ENCODE measurements at regions not wholly inside any gene's neighbourhood (a gene's known extent, or its start where the extent isn't known, plus 50 kb on each side); places are given as distances from the start of the nearest gene placed in this dataset.

DNA sequence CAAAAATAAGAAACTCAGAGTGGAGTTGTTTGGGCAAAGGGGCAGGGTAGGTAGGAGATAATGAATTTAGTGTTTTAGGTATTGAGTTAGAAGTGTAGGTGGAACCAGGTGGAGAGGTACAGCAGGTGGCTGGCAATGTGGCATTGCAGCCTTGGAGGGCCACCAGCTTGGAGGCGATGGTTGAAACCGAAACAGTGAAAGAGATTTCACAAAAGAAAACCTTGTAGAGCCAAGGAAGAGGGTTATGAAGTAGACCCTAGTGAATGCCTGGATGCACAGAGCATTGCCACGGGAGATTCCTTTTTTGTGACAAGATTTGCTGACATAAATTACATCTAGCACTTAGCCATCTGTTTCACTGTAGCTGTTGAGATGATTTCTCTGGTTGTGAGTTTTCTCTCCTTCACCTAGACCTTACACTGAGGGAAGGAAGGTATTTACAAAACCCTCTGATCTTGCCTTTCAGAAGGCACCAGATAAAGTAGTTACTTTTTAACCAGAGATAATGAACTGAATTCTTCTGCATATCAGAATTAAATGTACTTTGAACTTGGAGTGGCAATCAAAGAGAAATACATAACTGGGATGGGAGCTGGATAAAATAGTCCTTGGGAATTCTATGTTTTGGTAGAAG, 104.1 kb upstream of the CASK start:
- TF ChIP-seq, protein P1, sequence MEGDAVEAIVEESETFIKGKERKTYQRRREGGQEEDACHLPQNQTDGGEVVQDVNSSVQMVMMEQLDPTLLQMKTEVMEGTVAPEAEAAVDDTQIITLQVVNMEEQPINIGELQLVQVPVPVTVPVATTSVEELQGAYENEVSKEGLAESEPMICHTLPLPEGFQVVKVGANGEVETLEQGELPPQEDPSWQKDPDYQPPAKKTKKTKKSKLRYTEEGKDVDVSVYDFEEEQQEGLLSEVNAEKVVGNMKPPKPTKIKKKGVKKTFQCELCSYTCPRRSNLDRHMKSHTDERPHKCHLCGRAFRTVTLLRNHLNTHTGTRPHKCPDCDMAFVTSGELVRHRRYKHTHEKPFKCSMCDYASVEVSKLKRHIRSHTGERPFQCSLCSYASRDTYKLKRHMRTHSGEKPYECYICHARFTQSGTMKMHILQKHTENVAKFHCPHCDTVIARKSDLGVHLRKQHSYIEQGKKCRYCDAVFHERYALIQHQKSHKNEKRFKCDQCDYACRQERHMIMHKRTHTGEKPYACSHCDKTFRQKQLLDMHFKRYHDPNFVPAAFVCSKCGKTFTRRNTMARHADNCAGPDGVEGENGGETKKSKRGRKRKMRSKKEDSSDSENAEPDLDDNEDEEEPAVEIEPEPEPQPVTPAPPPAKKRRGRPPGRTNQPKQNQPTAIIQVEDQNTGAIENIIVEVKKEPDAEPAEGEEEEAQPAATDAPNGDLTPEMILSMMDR (IDR thresholded peaks at IDR 0.05; ENCODE audit: low read depth, low read length, missing control alignments), result no peak
- no peak for DNase-seq (ENCODE audit: extremely low read depth, low read depth)
- no peak overlapping the region for H3K4me3 ChIP-seq (replicated peaks; ENCODE audit: low read depth, low read length)

DNA sequence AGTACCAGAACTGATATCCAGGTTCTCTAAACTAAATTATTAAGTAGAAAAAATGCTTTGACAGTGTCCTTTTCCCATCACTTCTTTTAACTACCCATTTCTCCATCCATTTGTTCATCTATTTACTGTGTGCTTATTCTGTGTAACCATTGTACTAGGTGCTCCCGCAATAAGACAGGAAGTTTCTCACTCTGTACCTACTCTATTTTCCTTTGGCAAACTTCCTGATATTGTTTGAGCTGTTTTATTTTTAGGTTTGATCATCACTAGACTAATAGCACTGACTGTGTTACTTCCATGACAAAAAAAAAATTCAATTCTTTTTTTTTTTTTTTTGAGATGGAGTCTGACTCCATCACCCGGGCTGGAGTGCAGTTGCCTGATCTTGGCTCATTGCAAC, 102.5 kb upstream of the CASK start:
- TF ChIP-seq, protein P1 (IDR thresholded peaks at IDR 0.05; ENCODE audit: low read depth, low read length, missing control alignments), result no peak
- H3K4me3 ChIP-seq (replicated peaks; ENCODE audit: low read depth, low read length), result no peak overlapping the region

DNA sequence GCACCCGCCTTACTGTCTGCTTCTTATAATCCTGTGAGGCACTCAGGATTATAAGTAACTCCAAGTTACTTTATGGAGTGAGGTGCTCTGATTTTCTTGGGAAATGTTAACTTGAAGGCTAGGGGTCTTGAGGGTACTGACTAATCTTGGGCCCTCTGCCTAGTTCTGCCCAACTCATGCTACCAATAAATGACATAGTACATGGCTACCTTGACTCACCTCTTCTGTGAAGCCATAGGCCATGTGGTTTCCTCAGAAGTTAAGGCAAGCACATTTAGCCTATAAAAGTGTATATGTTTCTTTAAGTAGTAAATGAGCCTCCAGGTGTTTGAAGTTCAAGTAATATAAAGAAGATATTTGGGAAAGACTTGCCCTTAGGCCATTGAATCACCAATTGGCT, 99.8 kb upstream of the CASK start:
- DNase-seq (ENCODE audit: extremely low read depth, low read depth), result no peak
- H3K4me3 ChIP-seq (replicated peaks; ENCODE audit: low read depth, low read length), result no peak overlapping the region
- TF ChIP-seq, protein P1 (IDR thresholded peaks at IDR 0.05; ENCODE audit: low read depth, low read length, missing control alignments), result no peak

More for the DNA sequence above, 102.5 kb upstream of the CASK start:
- no peak for DNase-seq (ENCODE audit: extremely low read depth, low read depth)

DNA sequence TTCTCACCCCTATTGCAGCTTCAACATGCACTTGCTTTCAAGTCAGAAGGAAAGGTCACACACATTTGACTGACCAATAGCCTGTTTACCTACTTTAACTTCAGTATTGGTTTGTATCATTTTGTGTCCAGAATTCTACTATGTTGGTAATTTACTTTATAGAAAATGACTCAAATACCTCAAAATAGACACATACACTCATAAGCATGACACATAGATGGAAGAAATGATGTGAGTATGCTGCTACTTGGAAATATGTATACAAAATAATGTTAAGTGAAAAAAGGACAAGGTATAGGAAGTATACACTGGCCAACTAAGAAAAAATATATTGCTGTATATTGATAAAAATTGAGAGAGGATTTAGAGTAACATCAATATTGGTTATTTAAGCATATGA, 98.8 kb upstream of the CASK start:
- H3K4me3 ChIP-seq (replicated peaks; ENCODE audit: low read depth, low read length), result no peak overlapping the region
- DNase-seq (ENCODE audit: extremely low read depth, low read depth), result no peak
- TF ChIP-seq, protein P1 (IDR thresholded peaks at IDR 0.05; ENCODE audit: low read depth, low read length, missing control alignments), result no peak

DNA sequence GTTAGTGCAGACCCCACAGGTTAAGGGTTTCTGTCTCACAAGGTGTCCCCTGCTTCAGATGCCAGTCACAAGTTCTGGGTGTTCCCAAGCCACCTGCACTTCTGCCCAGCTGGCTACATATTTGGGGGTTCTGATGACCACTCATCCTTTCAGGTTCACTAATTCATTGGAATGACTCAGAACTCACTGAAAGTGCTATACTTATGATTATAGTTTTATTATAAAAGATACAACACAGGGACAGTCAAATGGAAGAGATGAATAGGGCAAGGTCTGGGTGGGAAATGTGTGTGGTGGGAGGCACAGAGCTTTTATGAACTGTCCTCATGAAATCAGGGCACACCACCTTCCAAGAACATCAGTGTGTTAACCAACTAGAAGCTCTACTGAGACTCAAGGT, 97.7 kb upstream of the CASK start:
- no peak overlapping the region for H3K4me3 ChIP-seq (replicated peaks; ENCODE audit: low read depth, low read length)
- no peak for DNase-seq (ENCODE audit: extremely low read depth, low read depth)
- TF ChIP-seq, protein P1 (IDR thresholded peaks at IDR 0.05; ENCODE audit: low read depth, low read length, missing control alignments), result no peak

DNA sequence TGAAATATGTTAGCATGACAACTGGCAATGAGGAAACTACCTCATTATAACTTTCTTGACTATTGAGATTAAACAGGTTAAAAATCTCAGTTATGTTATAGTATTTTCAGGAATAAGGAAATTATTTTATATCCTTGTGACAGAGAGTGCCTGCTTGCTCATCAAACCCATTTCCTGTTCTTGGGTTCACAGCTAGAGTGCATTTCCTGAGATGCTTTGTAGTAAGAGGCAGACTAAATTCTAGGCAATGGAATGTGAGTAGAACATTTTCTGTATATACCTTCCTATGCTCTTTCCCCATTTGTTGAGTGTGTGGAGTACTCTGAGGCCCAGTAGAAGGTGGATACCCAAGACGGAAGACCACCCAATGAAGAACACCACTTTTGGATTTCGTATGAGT, 96.9 kb upstream of the CASK start:
- no peak overlapping the region for H3K4me3 ChIP-seq (replicated peaks; ENCODE audit: low read depth, low read length)
- DNase-seq (ENCODE audit: extremely low read depth, low read depth), result no peak
- TF ChIP-seq, protein P1 (IDR thresholded peaks at IDR 0.05; ENCODE audit: low read depth, low read length, missing control alignments), result no peak

DNA sequence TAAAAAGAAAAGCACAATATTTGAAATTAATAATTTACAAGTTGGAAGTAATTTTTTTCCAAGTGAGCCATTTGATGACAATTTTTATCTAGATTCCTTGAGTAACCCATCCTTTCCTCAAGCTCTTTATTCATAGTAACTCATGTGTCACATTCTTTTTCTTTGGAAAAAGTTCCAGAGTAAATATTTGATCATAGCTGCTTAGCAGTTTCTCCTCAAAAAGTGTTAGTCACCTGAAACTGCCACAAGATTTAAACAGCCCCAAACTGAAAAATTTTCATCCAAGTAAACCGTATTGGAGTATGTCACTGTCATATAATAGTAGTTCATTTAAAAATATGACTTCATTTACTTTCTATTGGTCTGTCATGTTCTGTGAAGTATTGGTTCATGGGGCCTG, 94.6 kb upstream of the CASK start:
- no peak for DNase-seq (ENCODE audit: extremely low read depth, low read depth)
- H3K4me3 ChIP-seq (replicated peaks; ENCODE audit: low read depth, low read length), result no peak overlapping the region
- TF ChIP-seq, protein P1 (IDR thresholded peaks at IDR 0.05; ENCODE audit: low read depth, low read length, missing control alignments), result no peak
